ENCODE measurements at regions not wholly inside any gene's neighbourhood (a gene's known extent, or its start where the extent isn't known, plus 50 kb on each side); places are given as distances from the start of the nearest gene placed in this dataset.
A peak's percentile ranks its signal among the peaks of the same experiment; 100 is the strongest.

DNA sequence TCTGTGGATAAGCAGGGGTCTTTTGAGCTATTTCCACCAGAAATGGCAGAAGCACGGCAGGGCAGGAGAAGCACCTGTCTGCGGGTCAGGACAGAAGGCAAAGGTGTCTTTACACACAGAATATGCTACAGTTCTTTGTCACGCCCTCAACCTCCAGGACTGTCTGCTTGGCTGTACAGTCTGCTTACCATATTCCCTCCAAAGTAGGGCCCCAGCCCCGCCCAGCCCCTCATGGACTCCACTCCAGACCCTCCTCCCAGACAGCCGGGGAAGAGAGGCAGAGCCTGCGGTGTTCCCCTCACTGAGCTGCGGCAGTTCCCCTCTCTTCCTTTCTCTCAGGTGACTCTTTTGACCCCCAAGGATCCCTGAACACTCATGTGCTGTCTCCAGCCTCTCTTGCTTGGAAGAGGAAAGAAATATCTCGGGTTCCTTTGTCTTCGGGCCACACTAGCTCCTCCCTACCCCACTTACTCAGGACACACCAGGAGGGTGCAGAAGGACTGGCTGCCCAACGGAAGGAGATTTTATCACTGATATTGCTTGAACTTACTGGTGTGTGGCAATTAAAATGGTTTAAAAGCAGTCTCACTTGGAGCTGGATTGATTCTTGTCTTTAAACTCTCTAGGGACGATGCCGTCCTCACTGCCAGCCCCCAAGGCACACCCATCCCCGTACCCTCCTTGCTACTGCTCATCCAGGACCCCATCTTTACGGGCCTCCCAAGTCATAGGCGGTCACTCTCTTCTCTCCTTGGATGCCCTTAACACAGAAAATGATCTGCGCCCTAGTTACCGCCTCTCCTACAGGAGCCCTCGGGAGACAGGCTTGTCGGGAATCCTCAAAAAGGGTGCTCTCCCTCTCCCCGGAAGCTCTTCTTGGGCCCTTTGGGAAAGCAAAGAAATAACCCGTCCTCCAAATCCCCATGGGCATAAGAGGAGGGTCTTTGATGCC is 169.7 kb downstream of the TOMM20 start:
- Histone ChIP-seq H3K4me1 (peaks cover 92 to 98% (median 95%) of the 10 kb centered on the region in 10 experiments), H3K27me3 (no peaks in the 10 kb centered on the region; a peak in 1 of 22 replicates), H3K9me3 (replicated peaks in 1 of 11) (no peaks in the 10 kb centered on the region), H3K27ac (peak overlapping the region; percentile 76 to 100 (median 97)), H4K20me1 (no peaks in the 10 kb centered on the region), H3K4me2 (peak overlapping the region; percentile 85 to 99 (median 95)), H3K36me3 (no peaks in the 10 kb centered on the region), H3K4me3 (peak overlapping the region in 5 of 10 experiments; percentile 12 to 50 (median 32); a peak in 8 of 20 replicates), H3K9ac (peak overlapping the region; percentile 46 to 94 (median 89); a peak in 21 of 22 replicates)
- no peak for TF ChIP-seq Cebpa-rat (IDR thresholded peaks at IDR 0.05)

DNA sequence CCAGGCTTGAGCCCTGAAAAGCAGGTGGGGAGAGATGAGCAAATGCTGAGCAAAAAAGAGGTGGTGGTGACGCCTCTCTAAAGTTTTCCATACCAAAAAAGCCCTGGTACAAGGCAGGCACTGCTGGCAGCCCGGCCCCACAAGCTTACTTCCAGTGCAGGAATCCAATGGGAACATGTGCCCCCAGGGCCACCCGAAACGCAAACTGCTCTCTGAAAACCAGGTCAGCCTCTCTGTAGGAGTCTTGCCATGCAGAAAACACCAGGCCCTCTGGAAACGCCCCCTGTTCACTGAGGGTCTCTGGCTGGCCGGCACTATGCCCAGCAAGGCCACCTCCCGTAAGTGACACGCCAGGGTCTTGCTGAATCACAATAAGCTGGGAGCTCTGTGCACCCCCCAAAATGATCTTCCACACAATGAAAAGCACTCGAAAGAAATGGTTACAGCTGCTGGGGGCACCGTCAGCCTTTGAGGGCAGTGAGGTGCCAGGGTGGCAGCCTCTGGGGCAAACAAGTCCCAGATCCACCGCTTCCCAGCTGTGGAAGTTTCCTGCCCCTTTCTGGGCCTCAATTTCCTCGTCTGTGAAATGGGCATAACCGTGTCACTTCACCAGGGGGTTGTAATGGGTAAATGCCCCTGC is 170.5 kb downstream of the TOMM20 start:
- H3K4me3 ChIP-seq, result no peak overlapping the region
- H3K27ac ChIP-seq, result peak overlapping the region; percentile 76 to 100 (median 97); a peak in 21 of 22 replicates
- H3K9me3 ChIP-seq (replicated peaks in 1 of 11), result no peaks in the 10 kb centered on the region
- H3K4me1 ChIP-seq, result peaks cover 93 to 99% (median 97%) of the 10 kb centered on the region in 10 experiments
- H3K9ac ChIP-seq, result peak overlapping the region; percentile 46 to 94 (median 89); a peak in 21 of 22 replicates
- H3K27me3 ChIP-seq, result no peaks in the 10 kb centered on the region; a peak in 1 of 22 replicates
- no peak for TF ChIP-seq Cebpa-rat (IDR thresholded peaks at IDR 0.05)
- H3K36me3 ChIP-seq, result no peaks in the 10 kb centered on the region
- no peaks in the 10 kb centered on the region for H4K20me1 ChIP-seq
- peak overlapping the region; percentile 85 to 99 (median 95) for H3K4me2 ChIP-seq

DNA sequence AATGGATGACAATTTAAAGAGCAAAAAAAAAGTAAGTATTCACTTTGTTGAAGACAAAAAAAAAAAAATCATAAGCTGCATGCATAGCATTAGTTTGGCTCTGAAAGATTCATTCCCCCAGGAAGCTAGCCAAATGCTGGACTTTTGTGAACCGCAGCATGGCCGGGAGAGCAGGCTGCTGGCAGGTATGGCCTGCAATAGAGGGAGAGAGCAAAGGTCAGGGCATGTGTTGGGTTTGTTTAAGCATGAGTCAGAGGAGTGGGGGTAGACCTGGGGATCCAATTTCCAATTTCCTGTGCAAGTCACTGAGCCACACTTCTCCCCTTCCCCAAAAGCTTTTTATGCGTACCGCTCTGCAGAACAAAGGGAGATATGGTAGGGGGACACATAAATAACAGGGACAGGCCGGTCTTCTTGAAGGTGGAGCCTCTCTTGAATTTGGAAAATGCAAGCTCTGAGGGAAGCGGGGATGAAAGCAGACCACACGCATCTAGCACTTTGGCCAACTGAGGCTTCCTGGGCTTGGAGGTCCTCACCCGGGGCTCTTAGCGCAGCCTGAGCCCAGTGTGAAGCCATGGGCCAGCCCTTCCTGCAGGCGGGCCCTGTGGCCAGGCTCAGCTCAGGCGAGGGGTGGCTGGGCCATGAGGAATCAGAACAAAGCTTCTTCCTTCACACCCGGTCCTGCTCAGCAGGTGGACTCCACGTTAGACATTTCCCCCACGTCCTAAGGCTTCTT is 171.1 kb downstream of the TOMM20 start:
- peak overlapping the region; percentile 76 to 100 (median 97); a peak in 21 of 22 replicates for H3K27ac ChIP-seq

DNA sequence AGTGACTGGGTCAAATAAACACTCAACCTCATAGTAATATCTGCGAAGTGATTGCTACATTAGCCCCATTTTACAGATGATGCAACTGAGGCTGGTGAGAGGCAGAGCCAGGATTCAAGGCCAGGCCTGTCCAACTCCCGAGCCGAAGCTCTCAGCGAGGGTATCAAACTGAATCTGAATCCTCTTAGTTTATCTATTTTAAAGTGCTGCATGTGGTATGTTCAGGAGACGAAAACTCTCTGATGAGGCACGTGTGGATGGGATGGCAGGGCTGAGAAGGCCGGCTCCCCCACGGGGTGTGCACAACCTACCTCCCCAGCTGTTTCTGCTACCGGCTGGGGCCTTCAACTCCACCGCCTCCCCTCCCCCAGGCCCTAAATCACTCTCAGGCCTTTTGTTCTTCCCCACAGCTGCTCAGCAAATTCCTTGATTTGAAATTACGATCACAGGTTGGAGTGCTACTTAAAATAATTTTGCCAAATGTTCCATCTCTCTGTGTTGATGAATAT is 171.8 kb downstream of the TOMM20 start:
- Histone ChIP-seq H3K9ac (peak overlapping the region; percentile 67 to 94 (median 89); a peak in 20 of 22 replicates), H3K4me1 (peaks cover 90 to 96% (median 93%) of the 10 kb centered on the region in 10 experiments), H4K20me1 (no peaks in the 10 kb centered on the region), H3K9me3 (replicated peaks in 1 of 11) (peaks cover 0 to 3% (median 0%) of the 10 kb centered on the region in 11 experiments; a peak in 2 of 22 replicates), H3K36me3 (no peaks in the 10 kb centered on the region), H3K27ac (peak overlapping the region; percentile 68 to 100 (median 97); a peak in 21 of 22 replicates), H3K27me3 (no peaks in the 10 kb centered on the region), H3K4me2 (peak overlapping the region; percentile 85 to 99 (median 95)), H3K4me3 (no peak overlapping the region)
- no peak for TF ChIP-seq Cebpa-rat (IDR thresholded peaks at IDR 0.05)

More for the DNA sequence above, 171.1 kb downstream of the TOMM20 start:
- TF ChIP-seq Cebpa-rat (IDR thresholded peaks at IDR 0.05), result no peak
- peaks cover 96 to 100% (median 100%) of the 10 kb centered on the region in 10 experiments for H3K4me1 ChIP-seq
- H3K4me3 ChIP-seq, result peak overlapping the region in 1 of 10 experiments; percentile 8; a peak in 1 of 20 replicates
- H3K36me3 ChIP-seq, result no peaks in the 10 kb centered on the region
- peak overlapping the region; percentile 46 to 94 (median 89); a peak in 21 of 22 replicates for H3K9ac ChIP-seq
- no peaks in the 10 kb centered on the region for H4K20me1 ChIP-seq
- H3K9me3 ChIP-seq (replicated peaks in 1 of 11), result no peaks in the 10 kb centered on the region
- H3K4me2 ChIP-seq, result peak overlapping the region; percentile 85 to 99 (median 95)
- no peaks in the 10 kb centered on the region for H3K27me3 ChIP-seq

DNA sequence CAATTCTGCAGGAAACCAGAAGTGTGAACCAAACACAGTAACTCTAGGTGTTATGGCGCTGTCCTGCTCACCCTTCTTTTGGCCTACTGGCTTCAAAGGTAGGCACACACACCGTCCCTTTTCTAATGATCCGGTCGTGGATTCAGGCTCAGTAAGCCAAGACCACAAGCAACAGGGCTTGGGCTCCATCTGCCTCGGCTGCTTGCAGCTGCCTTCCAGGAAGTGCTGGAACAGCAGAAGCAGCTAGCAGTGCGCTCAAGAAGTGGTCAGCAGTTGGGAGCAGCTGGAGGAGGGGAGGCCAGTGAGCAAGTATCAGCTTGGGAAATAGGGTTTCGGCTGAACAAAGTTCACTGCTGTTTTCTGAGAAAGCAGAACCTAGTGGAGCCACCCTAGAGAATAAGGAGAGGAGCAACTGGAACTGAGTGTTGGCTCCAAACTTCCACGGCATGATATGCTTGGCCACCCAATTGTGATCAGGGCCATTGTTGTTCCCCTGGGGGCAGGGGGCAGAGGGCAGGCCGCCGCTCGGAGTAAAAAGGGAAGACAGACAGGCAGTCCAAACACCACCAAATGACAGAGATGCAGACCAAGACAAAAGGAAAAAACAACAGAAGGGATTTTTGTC is 173.4 kb downstream of the TOMM20 start:
- H3K27ac ChIP-seq, result peak overlapping the region; percentile 68 to 100 (median 97)
- H3K4me1 ChIP-seq, result peaks cover 73 to 80% (median 77%) of the 10 kb centered on the region in 10 experiments
- 0 out of 22 replicates have a peak, but pooled peaks of 1 of the 11 experiments have one; percentile 39 for TF ChIP-seq Cebpa-rat (IDR thresholded peaks at IDR 0.05)
- H4K20me1 ChIP-seq, result no peaks in the 10 kb centered on the region
- peaks cover 0 to 9% (median 6%) of the 10 kb centered on the region in 11 experiments; a peak in 16 of 22 replicates for H3K9me3 ChIP-seq (replicated peaks in 1 of 11)
- H3K4me3 ChIP-seq, result peak overlapping the region in 8 of 10 experiments; percentile 2 to 46 (median 20); a peak in 11 of 20 replicates
- H3K27me3 ChIP-seq, result no peaks in the 10 kb centered on the region
- H3K4me2 ChIP-seq, result peak overlapping the region; percentile 85 to 99 (median 95)
- no peaks in the 10 kb centered on the region for H3K36me3 ChIP-seq
- H3K9ac ChIP-seq, result peak overlapping the region; percentile 67 to 94 (median 89)

DNA sequence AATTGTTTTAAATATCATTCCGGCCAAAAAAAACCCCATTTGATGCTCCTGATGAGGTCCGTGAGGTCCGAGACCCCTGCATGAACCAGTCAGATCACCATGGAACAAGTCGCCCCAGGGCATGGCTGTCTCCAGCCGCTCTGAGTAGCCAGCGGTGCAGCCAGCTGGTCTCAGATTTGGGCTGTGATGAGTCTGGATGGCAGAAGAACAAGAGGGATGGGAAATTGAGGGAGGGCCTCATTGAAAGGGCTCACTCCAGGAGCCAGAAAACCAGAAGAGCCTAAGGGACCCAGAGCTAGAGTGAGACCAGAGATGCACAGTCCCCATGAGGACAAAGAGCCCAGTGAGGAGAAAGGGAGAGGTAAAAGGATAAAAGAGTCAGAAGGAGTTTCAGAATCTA is 174.0 kb downstream of the TOMM20 start:
- H3K4me3 ChIP-seq, result peak overlapping the region in 4 of 10 experiments; percentile 2 to 21 (median 10); a peak in 8 of 20 replicates
- H4K20me1 ChIP-seq, result no peaks in the 10 kb centered on the region
- H3K36me3 ChIP-seq, result peaks cover 0 to 3% (median 0%) of the 10 kb centered on the region in 11 experiments; a peak in 1 of 22 replicates
- H3K9me3 ChIP-seq (replicated peaks in 1 of 11), result peaks cover 3 to 15% (median 12%) of the 10 kb centered on the region in 11 experiments; a peak in 21 of 22 replicates
- peak overlapping the region; percentile 85 to 99 (median 95) for H3K4me2 ChIP-seq
- no peaks in the 10 kb centered on the region for H3K27me3 ChIP-seq
- peak overlapping the region; percentile 67 to 94 (median 89) for H3K9ac ChIP-seq
- TF ChIP-seq Cebpa-rat (IDR thresholded peaks at IDR 0.05), result no peak
- H3K4me1 ChIP-seq, result peaks cover 67 to 73% (median 71%) of the 10 kb centered on the region in 10 experiments
- peak overlapping the region; percentile 68 to 100 (median 97) for H3K27ac ChIP-seq

DNA sequence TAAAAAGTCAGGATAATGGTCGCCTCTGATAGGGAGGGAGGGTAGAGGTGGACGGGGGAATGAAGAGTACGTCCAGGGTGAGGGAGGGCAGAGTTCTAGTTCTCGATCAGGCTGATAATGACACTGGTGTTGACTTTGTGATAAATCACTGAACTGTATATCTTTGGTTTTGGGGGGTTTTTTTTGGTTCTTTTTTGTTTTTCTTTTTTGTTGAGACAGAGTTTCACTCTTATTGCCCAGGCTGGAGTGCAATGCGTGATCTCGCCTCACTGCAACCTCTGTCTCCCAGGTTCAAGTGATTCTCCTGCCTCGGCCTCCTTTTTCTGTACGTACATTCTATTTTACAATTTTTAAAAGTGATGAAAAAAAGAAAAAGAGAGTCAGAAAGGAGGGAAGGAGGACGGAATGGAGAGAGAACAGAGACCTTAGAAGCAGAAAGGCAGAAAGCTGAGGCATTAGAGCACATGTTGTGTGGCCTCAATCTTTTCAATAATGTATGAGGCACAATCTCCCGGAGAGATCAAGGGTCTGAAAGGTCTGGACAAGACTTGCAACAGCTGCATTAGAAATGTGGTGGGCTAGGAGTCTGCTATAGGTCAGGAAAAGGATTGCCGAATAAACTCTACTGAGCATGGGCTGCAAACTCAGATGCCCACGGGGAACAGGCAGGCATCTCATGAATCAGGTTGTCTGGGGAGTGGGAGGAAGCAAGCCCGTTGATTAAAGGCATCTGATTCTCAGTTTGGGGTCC is 174.8 kb downstream of the TOMM20 start:
- H3K9me3 ChIP-seq (replicated peaks in 1 of 11), result peaks cover 9 to 22% (median 20%) of the 10 kb centered on the region in 11 experiments
- peak overlapping the region; percentile 68 to 100 (median 97) for H3K27ac ChIP-seq
- H3K4me3 ChIP-seq, result no peak overlapping the region
- H3K4me2 ChIP-seq, result peak overlapping the region; percentile 85 to 99 (median 95)
- TF ChIP-seq Cebpa-rat (IDR thresholded peaks at IDR 0.05), result no peak
- H3K4me1 ChIP-seq, result peaks cover 60 to 66% (median 63%) of the 10 kb centered on the region in 10 experiments
- H4K20me1 ChIP-seq, result no peaks in the 10 kb centered on the region
- H3K27me3 ChIP-seq, result no peaks in the 10 kb centered on the region
- H3K36me3 ChIP-seq, result peaks cover 0 to 7% (median 0%) of the 10 kb centered on the region in 11 experiments; a peak in 1 of 22 replicates
- H3K9ac ChIP-seq, result peak overlapping the region; percentile 67 to 94 (median 89); a peak in 20 of 22 replicates
